ENCODE measurements at regions not wholly inside any gene's neighbourhood (a gene's known extent, or its start where the extent isn't known, plus 50 kb on each side); places are given as distances from the start of the nearest gene placed in this dataset.

DNA sequence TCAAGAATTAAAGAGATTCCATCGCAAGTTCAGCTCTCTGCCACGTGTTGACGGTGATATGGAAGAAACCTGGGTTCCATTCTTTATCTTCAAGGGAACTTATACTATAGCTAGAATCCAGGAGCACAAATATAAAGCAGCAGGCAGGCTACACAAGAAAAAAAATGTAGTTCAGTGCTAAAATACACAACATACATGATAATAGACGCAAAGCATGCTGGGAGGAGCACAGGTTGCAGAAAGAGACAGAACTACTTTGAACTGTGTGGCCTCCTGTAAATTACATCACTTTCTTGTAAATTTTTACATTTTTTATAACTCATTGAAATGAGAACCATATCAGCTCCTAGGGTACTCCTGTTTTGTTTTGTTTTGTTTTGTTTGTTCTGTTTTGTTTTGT is 53.8 kb upstream of the RBM24 start:
- DNase-seq = no peak

Data from NCI-H1417 (cell line).